Left renal pelvis (tissue), 4 donors: ENCODE measurements at regions not wholly inside any gene's neighbourhood (a gene's known extent, or its start where the extent isn't known, plus 50 kb on each side); places are given as distances from the start of the nearest gene placed in this dataset.
"Not testable (repeated sequence)": the region's sequence is repeated elsewhere in the genome, so short reads cannot be mapped to it uniquely, and the experiment has no call there.

Experiments
- DNase-seq, 4 donors: peaks; one replicate each; pipeline ENCODE4 v3.0.0-alpha.2; 2013; ENCODE audit warnings: low read depth in 4 of 4, low spot score in 3 of 4

- DNase-seq: no peak
Observed at GRCh38 chr16:51242296-51242994, 91.4 kb upstream of the SALL1 start.

DNA sequence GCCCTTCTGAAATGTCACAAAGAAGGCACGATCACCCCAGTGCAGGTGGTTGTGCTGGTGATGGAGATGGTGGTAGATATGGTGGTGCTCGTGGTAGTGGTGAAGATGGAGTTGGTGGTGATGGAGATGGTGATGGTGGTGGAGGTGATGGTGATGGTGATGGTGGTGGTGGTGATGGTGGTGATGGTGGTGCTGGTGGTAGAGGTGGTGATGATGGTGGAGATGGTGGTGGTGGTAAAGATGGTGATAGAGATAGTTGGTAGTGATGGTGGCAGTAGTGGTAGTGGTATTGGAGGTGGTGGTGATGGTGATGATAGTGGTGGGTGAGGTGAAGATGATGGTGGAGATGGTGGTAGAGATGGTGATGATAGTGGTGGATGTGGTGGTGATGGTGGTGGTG, 88.1 kb upstream of the SALL1 start:
- no peak for DNase-seq

- DNase-seq: no peak
Observed at GRCh38 chr16:51237861-51238378, 86.8 kb upstream of the SALL1 start.

- DNase-seq: no peak
Observed at GRCh38 chr16:51237207-51237606, 86.1 kb upstream of the SALL1 start.

GRCh38 chr16:51236583-51236982, 85.5 kb upstream of the SALL1 start:
- DNase-seq: no peak

GRCh38 chr16:51231702-51232101, 80.6 kb upstream of the SALL1 start:
- no peak for DNase-seq

DNA sequence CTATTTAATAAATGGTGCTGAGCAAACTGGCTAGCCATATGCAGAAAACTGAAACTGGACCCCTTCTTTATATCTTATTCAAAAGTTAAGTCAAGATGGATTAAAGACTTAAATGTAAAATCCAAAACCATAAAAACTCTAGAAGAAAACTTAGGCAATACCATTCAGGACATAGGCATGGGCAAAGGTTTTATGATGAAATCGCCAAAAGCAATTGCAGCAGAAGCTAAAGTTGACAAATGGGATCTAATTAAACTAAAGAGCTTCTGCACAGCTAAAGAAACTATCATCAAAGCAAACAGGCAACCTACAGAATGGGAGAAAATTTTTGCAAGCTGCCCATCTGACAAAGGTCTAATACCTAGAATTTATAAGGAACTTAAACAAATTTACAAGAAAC, 79.0 kb upstream of the SALL1 start:
- not testable (repeated sequence) for DNase-seq

- DNase-seq: no peak
Observed at GRCh38 chr16:51228097-51228659, 77.1 kb upstream of the SALL1 start.

GRCh38 chr16:51225878-51226277, 74.8 kb upstream of the SALL1 start:
- DNase-seq: no peak

DNA sequence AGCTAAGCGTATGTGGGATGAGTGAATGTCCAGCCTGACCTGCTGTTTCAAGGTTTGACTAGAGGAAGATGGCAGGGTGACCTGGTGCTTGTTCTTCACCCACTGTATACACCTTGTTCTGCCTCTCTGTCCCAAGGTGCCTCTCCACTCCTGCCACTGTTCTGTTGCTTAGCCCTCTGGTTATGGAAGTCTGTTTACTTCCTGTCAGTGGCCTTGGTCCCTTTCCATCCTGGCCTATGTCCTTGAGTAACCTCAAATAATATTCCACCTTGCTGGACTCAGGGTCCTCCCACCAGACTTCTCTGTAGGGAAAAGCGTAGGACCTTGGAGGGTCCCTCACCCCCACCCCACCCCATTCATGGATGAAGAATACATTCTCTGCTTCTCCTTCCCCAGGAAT, 73.2 kb upstream of the SALL1 start:
- DNase-seq: no peak

DNA sequence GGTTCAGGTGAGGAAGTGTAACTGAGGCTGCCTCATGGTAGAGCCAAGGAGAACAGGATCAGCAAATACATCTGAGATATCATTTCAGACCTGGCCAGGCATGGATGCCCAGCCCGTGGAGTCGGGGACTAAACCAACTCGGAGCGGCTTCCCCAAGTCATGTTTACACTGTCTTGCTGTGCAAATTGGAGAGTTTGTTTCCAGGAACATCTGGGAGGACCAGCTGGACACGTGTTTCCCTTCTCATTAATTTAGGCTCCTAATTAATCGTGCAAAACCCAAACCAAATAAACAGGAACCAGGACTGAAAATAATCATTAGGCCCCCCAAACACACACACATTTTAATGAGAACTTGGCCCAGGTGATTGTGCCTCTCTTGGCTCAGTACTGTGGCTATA, 70.9 kb upstream of the SALL1 start:
- DNase-seq: no peak

- no peak for DNase-seq
Observed at GRCh38 chr16:51211148-51211547, 60.1 kb upstream of the SALL1 start.

DNA sequence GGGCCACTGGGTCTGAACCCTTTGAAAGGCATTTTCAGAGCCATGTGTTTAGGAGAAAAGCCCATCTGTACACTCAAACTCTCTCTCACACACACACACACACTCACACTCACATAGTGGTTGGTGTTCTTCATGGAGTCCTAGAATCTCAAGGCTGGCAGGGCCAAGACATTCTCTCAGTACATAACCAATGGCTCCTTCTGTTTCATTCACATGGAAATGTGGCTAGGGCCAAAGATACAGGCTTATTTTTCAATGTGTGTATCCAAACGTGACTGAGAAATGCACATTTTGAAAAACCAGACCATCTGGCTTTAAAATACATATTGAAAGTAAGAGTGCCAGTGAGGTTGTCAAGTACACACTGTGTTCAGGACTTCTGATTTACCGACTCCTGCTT, 59.0 kb upstream of the SALL1 start:
- DNase-seq: no peak

GRCh38 chr16:51201604-51202003, 50.5 kb upstream of the SALL1 start:
- no peak for DNase-seq
